ENCODE measurements at regions not wholly inside any gene's neighbourhood (a gene's known extent, or its start where the extent isn't known, plus 50 kb on each side); places are given as distances from the start of the nearest gene placed in this dataset.

- CTCF ChIA-PET: no interaction called here
- Histone ChIP-seq H3K4me1 (ENCODE audit: control extremely low read depth in 1 of 4, control insufficient read depth in 4 of 4, insufficient read depth in 4 of 4, low read length in 3 of 4) (no peaks in the 10 kb centered on the region), H3K4me3 (ENCODE audit: control insufficient read depth in 1 of 7, extremely low read depth in 1 of 7, insufficient read depth in 4 of 7, low read depth in 2 of 7, low read length in 6 of 7) (no peak overlapping the region), H3K9me3 (ENCODE audit: control extremely low read depth in 1 of 5, control insufficient read depth in 4 of 5, insufficient read depth in 2 of 5, low read depth in 1 of 5, low read length in 4 of 5) (peaks cover 0 to 1% (median 0%) of the 10 kb centered on the region in 5 experiments), H3K36me3 (ENCODE audit: control insufficient read depth in 4 of 4, insufficient read depth in 4 of 4, low read length in 3 of 4) (no peaks in the 10 kb centered on the region), H3K27me3 (replicated peaks in 2 of 5; ENCODE audit: control insufficient read depth in 4 of 5, insufficient read depth in 5 of 5, low read length in 4 of 5) (no peaks in the 10 kb centered on the region), H3K27ac (ENCODE audit: insufficient read depth in 1 of 2, low read depth in 1 of 2, low read length in 2 of 2, poor library complexity in 1 of 2, severe bottlenecking in 2 of 2) (no peak overlapping the region)
- DNase-seq: no peak
- no CpG with 5 or more reads among the region's 1 CpG for WGBS (ENCODE audit: insufficient coverage)
- POLR2A ChIA-PET: no interaction called here
These were observed 147.9 kb downstream of the DMRT2 start for GRCh38 chr9:1198085-1198484.

DNA sequence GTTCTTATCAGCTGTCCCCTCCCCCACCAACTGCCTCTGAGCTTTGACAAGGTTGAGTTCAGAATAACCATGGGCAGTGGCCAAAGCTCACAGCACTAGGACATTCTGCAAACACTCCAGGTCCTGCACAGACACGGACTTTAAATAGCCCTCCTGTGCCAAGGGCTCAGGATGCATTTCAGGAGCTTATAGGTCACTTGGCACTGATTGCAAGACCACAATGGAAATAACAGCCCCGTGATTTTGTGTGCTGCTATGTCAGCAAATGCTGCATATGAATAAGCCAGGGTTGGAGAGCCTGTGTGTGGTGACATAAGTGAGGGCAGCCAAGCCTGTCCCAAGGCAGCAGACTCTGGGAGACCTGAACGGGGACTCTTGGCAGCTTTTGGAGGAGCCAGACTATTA is 150.7 kb downstream of the DMRT2 start:
- 63% methylated on average over 3 of the region's 3 CpGs for WGBS (ENCODE audit: insufficient coverage)
- no peak for DNase-seq
- CTCF ChIA-PET: no interaction called here

GRCh38 chr9:1201262-1201661 is 151.1 kb downstream of the DMRT2 start:
- Histone ChIP-seq H3K9me3 (ENCODE audit: control extremely low read depth in 1 of 5, control insufficient read depth in 4 of 5, insufficient read depth in 2 of 5, low read depth in 1 of 5, low read length in 4 of 5) (peaks cover 0 to under 1% (median 0%) of the 10 kb centered on the region in 5 experiments), H3K27ac (ENCODE audit: insufficient read depth in 1 of 2, low read depth in 1 of 2, low read length in 2 of 2, poor library complexity in 1 of 2, severe bottlenecking in 2 of 2) (no peak overlapping the region), H3K36me3 (ENCODE audit: control insufficient read depth in 4 of 4, insufficient read depth in 4 of 4, low read length in 3 of 4) (no peaks in the 10 kb centered on the region), H3K4me3 (ENCODE audit: control insufficient read depth in 1 of 7, extremely low read depth in 1 of 7, insufficient read depth in 4 of 7, low read depth in 2 of 7, low read length in 6 of 7) (no peak overlapping the region), H3K27me3 (replicated peaks in 2 of 5; ENCODE audit: control insufficient read depth in 4 of 5, insufficient read depth in 5 of 5, low read length in 4 of 5) (no peaks in the 10 kb centered on the region), H3K4me1 (ENCODE audit: control extremely low read depth in 1 of 4, control insufficient read depth in 4 of 4, insufficient read depth in 4 of 4, low read length in 3 of 4) (no peaks in the 10 kb centered on the region)
- DNase-seq: no peak
- CTCF ChIA-PET: no interaction called here
- POLR2A ChIA-PET: no interaction called here
- no CpG with 5 or more reads among the region's 2 CpGs for WGBS (ENCODE audit: insufficient coverage)

More for the DNA sequence above, 150.7 kb downstream of the DMRT2 start:
- H3K9me3 ChIP-seq (ENCODE audit: control extremely low read depth in 1 of 5, control insufficient read depth in 4 of 5, insufficient read depth in 2 of 5, low read depth in 1 of 5, low read length in 4 of 5): peaks cover 0 to 1% (median 0%) of the 10 kb centered on the region in 5 experiments
- POLR2A ChIA-PET: no interaction called here
- no peak overlapping the region for H3K27ac ChIP-seq (ENCODE audit: insufficient read depth in 1 of 2, low read depth in 1 of 2, low read length in 2 of 2, poor library complexity in 1 of 2, severe bottlenecking in 2 of 2)
- no peak overlapping the region for H3K4me3 ChIP-seq (ENCODE audit: control insufficient read depth in 1 of 7, extremely low read depth in 1 of 7, insufficient read depth in 4 of 7, low read depth in 2 of 7, low read length in 6 of 7)
- no peaks in the 10 kb centered on the region for H3K36me3 ChIP-seq (ENCODE audit: control insufficient read depth in 4 of 4, insufficient read depth in 4 of 4, low read length in 3 of 4)
- H3K4me1 ChIP-seq (ENCODE audit: control extremely low read depth in 1 of 4, control insufficient read depth in 4 of 4, insufficient read depth in 4 of 4, low read length in 3 of 4): no peaks in the 10 kb centered on the region
- H3K27me3 ChIP-seq (replicated peaks in 2 of 5; ENCODE audit: control insufficient read depth in 4 of 5, insufficient read depth in 5 of 5, low read length in 4 of 5): no peaks in the 10 kb centered on the region

GRCh38 chr9:1201901-1202300 is 151.7 kb downstream of the DMRT2 start:
- no peaks in the 10 kb centered on the region for H3K27me3 ChIP-seq (replicated peaks in 2 of 5; ENCODE audit: control insufficient read depth in 4 of 5, insufficient read depth in 5 of 5, low read length in 4 of 5)
- ChIA-PET POLR2A (no interaction called here), CTCF (no interaction called here)
- no peaks in the 10 kb centered on the region for H3K4me1 ChIP-seq (ENCODE audit: control extremely low read depth in 1 of 4, control insufficient read depth in 4 of 4, insufficient read depth in 4 of 4, low read length in 3 of 4)
- no peak overlapping the region for H3K4me3 ChIP-seq (ENCODE audit: control insufficient read depth in 1 of 7, extremely low read depth in 1 of 7, insufficient read depth in 4 of 7, low read depth in 2 of 7, low read length in 6 of 7)
- H3K36me3 ChIP-seq (ENCODE audit: control insufficient read depth in 4 of 4, insufficient read depth in 4 of 4, low read length in 3 of 4): no peaks in the 10 kb centered on the region
- WGBS (ENCODE audit: insufficient coverage): 82% methylated on average over 6 of the region's 8 CpGs
- no peaks in the 10 kb centered on the region for H3K9me3 ChIP-seq (ENCODE audit: control extremely low read depth in 1 of 5, control insufficient read depth in 4 of 5, insufficient read depth in 2 of 5, low read depth in 1 of 5, low read length in 4 of 5)
- DNase-seq: no peak
- H3K27ac ChIP-seq (ENCODE audit: insufficient read depth in 1 of 2, low read depth in 1 of 2, low read length in 2 of 2, poor library complexity in 1 of 2, severe bottlenecking in 2 of 2): no peak overlapping the region

- 72% methylated on average over 3 of the region's 3 CpGs for WGBS (ENCODE audit: insufficient coverage)
- Histone ChIP-seq H3K36me3 (ENCODE audit: control insufficient read depth in 4 of 4, insufficient read depth in 4 of 4, low read length in 3 of 4) (no peaks in the 10 kb centered on the region), H3K4me3 (ENCODE audit: control insufficient read depth in 1 of 7, extremely low read depth in 1 of 7, insufficient read depth in 4 of 7, low read depth in 2 of 7, low read length in 6 of 7) (no peak overlapping the region), H3K4me1 (ENCODE audit: control extremely low read depth in 1 of 4, control insufficient read depth in 4 of 4, insufficient read depth in 4 of 4, low read length in 3 of 4) (no peaks in the 10 kb centered on the region), H3K27ac (ENCODE audit: insufficient read depth in 1 of 2, low read depth in 1 of 2, low read length in 2 of 2, poor library complexity in 1 of 2, severe bottlenecking in 2 of 2) (no peak overlapping the region), H3K9me3 (ENCODE audit: control extremely low read depth in 1 of 5, control insufficient read depth in 4 of 5, insufficient read depth in 2 of 5, low read depth in 1 of 5, low read length in 4 of 5) (no peaks in the 10 kb centered on the region), H3K27me3 (replicated peaks in 2 of 5; ENCODE audit: control insufficient read depth in 4 of 5, insufficient read depth in 5 of 5, low read length in 4 of 5) (no peaks in the 10 kb centered on the region)
- ChIA-PET CTCF (no interaction called here), POLR2A (no interaction called here)
- DNase-seq: no peak
These were observed 152.5 kb downstream of the DMRT2 start for GRCh38 chr9:1202512-1203280.

DNA sequence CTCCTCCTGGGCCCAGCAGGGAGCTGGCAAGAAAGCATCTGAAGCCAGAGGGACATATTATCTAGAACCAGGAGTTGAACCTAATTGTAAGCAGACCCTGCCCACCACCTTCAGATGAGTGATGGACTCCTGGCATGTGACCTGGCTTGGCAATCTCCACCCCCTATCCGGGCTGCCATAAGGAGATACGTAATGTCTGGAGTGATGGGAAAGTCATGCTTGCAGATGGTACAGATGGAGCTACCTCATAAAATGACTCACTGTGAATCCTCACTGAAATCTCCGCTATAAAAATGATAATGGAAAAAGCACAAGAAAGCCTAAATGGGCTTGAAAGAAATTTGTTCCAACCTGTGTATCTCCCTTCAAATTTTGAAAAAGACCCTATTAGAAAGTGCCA is 157.5 kb downstream of the DMRT2 start:
- 100% methylated on average over 3 of the region's 3 CpGs for WGBS (ENCODE audit: insufficient coverage)
- no peak overlapping the region for H3K4me3 ChIP-seq (ENCODE audit: control insufficient read depth in 1 of 7, extremely low read depth in 1 of 7, insufficient read depth in 4 of 7, low read depth in 2 of 7, low read length in 6 of 7)
- no peaks in the 10 kb centered on the region for H3K4me1 ChIP-seq (ENCODE audit: control extremely low read depth in 1 of 4, control insufficient read depth in 4 of 4, insufficient read depth in 4 of 4, low read length in 3 of 4)
- H3K9me3 ChIP-seq (ENCODE audit: control extremely low read depth in 1 of 5, control insufficient read depth in 4 of 5, insufficient read depth in 2 of 5, low read depth in 1 of 5, low read length in 4 of 5): no peaks in the 10 kb centered on the region
- no peak for DNase-seq
- CTCF ChIA-PET: no interaction called here
- no peak overlapping the region for H3K27ac ChIP-seq (ENCODE audit: insufficient read depth in 1 of 2, low read depth in 1 of 2, low read length in 2 of 2, poor library complexity in 1 of 2, severe bottlenecking in 2 of 2)
- no peaks in the 10 kb centered on the region for H3K36me3 ChIP-seq (ENCODE audit: control insufficient read depth in 4 of 4, insufficient read depth in 4 of 4, low read length in 3 of 4)
- POLR2A ChIA-PET: no interaction called here
- no peaks in the 10 kb centered on the region for H3K27me3 ChIP-seq (replicated peaks in 2 of 5; ENCODE audit: control insufficient read depth in 4 of 5, insufficient read depth in 5 of 5, low read length in 4 of 5)

DNA sequence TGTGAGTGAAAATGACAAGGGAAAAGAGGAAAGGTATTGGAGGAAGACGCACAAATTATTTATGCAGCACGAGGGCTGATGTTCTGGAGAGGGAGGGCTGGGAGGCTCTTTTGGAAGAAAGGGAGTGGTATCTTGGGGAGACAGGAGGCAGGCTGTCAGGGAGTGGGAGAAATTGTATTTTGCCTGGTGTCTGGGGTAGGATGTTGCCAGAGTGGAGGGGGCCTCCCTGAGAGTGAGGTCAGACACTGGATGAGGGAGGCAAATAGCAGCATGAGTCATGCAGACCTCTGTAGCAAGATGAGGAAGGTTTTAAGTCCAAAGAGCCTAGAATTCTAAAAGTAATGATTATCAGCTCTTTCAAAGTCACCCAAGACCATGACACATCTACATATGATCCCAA is 158.0 kb downstream of the DMRT2 start:
- CTCF ChIA-PET: no interaction called here
- H3K36me3 ChIP-seq (ENCODE audit: control insufficient read depth in 4 of 4, insufficient read depth in 4 of 4, low read length in 3 of 4): no peaks in the 10 kb centered on the region
- H3K4me3 ChIP-seq (ENCODE audit: control insufficient read depth in 1 of 7, extremely low read depth in 1 of 7, insufficient read depth in 4 of 7, low read depth in 2 of 7, low read length in 6 of 7): no peak overlapping the region
- no peaks in the 10 kb centered on the region for H3K27me3 ChIP-seq (replicated peaks in 2 of 5; ENCODE audit: control insufficient read depth in 4 of 5, insufficient read depth in 5 of 5, low read length in 4 of 5)
- H3K4me1 ChIP-seq (ENCODE audit: control extremely low read depth in 1 of 4, control insufficient read depth in 4 of 4, insufficient read depth in 4 of 4, low read length in 3 of 4): peaks cover 0 to 2% (median under 1%) of the 10 kb centered on the region in 4 experiments
- no peak for DNase-seq
- H3K27ac ChIP-seq (ENCODE audit: insufficient read depth in 1 of 2, low read depth in 1 of 2, low read length in 2 of 2, poor library complexity in 1 of 2, severe bottlenecking in 2 of 2): no peak overlapping the region
- H3K9me3 ChIP-seq (ENCODE audit: control extremely low read depth in 1 of 5, control insufficient read depth in 4 of 5, insufficient read depth in 2 of 5, low read depth in 1 of 5, low read length in 4 of 5): no peaks in the 10 kb centered on the region
- POLR2A ChIA-PET: no interaction called here
- WGBS (ENCODE audit: insufficient coverage): 75% methylated on average over 1 of the region's 2 CpGs

Measured in common myeloid progenitor, CD34-positive (primary cell).